DOHH2 (cell line): ENCODE measurements at regions not wholly inside any gene's neighbourhood (a gene's known extent, or its start where the extent isn't known, plus 50 kb on each side); places are given as distances from the start of the nearest gene placed in this dataset.

Source experiments
- CTCF ChIP-seq: fragments of 200-600 bp; sonication (generic); IDR thresholded peaks from one replicate; pipeline ENCODE4 v1.5.1; 2014; ENCODE audit warnings: antibody characterized with exemption, mild to moderate bottlenecking, low read depth, low read length; ENCODE audit not compliant: poor library complexity, severe bottlenecking
- EZH2phosphoT487 ChIP-seq: fragments of 200-600 bp; sonication (generic); IDR thresholded peaks from 2 replicates; pipeline ENCODE4 v1.6.1; 2017; ENCODE audit warnings: borderline replicate concordance, mild to moderate bottlenecking, antibody characterized with exemption, low read length, moderate library complexity, mixed read lengths

DNA sequence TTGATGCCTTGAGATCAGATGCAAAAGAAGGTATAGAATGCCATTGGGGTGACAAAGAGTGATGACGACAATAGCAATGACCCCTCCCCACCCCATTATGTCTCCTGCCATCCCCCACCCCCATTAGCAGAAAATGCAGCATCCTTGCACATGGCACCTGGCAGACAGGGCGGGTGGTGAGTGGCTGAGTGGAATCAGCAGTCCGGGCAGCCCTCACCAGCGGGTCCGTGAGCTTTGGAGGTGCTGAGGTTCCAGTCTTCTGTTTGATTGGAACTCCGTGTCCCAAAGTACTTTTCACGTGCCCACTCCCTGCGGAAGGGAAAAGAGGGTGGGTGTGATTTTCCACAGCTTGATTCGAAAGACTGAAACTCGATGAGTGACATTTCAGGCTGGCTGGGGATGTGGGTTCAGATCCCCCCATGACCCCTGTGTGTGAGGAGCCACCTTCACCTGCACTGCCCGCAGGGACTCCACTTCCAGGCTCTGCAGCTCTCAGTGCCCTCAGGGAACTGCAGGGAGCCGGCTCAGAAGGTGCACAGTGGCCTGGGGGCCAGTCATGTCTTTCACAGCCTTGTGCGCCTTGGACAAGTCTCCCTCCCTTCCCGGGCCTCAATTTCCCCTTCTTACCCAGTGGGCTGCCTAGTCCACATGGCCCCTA is 130.9 kb downstream of the GLI2 start:
- TF ChIP-seq CTCF, result no peak
- TF ChIP-seq EZH2phosphoT487, result no peak
